Hepatocyte (in vitro differentiated cells): ENCODE measurements at regions not wholly inside any gene's neighbourhood (a gene's known extent, or its start where the extent isn't known, plus 50 kb on each side); places are given as distances from the start of the nearest gene placed in this dataset.

Experiments
- DNase-seq: peaks from one replicate; pipeline ENCODE4 v3.0.0-alpha.2; 2016; ENCODE audit warnings: low spot score
- H2AFZ ChIP-seq: fragments of 200-600 bp; sonication (generic); 2 replicates; pipeline ENCODE4 v1.6.0; 2016; ENCODE audit warnings: antibody characterized with exemption, mild to moderate bottlenecking
- H3K27ac ChIP-seq: fragments of 200-600 bp; sonication (generic); 2 replicates; pipeline ENCODE4 v1.5.1; 2016; ENCODE audit warnings: mild to moderate bottlenecking
- H3K27me3 ChIP-seq: fragments of 200-600 bp; sonication (generic); 2 replicates; pipeline ENCODE4 v1.6.1; 2016
- H3K36me3 ChIP-seq: fragments of 200-600 bp; sonication (generic); replicated peaks from 2 replicates; pipeline ENCODE4 v1.5.1; 2016; ENCODE audit warnings: low read depth; ENCODE audit not compliant: insufficient read depth
- H3K4me1 ChIP-seq: fragments of 200-600 bp; sonication (generic); 2 replicates; pipeline ENCODE4 v1.5.1; 2016; ENCODE audit warnings: mild to moderate bottlenecking, moderate library complexity; ENCODE audit not compliant: insufficient read depth
- H3K4me2 ChIP-seq: fragments of 200-600 bp; sonication (generic); 2 replicates; pipeline ENCODE4 v1.6.0; 2016
- H3K4me3 ChIP-seq: fragments of 200-600 bp; sonication (generic); 2 replicates; pipeline ENCODE4 v1.5.1; 2016; ENCODE audit warnings: mild to moderate bottlenecking
- H3K79me2 ChIP-seq: fragments of 200-600 bp; sonication (generic); 2 replicates; pipeline ENCODE4 v1.6.0; 2017; ENCODE audit warnings: mild to moderate bottlenecking
- H3K9me2 ChIP-seq: fragments of 200-600 bp; sonication (generic); replicated peaks from 2 replicates; pipeline ENCODE4 v1.6.0; 2017; ENCODE audit warnings: mild to moderate bottlenecking; ENCODE audit not compliant: insufficient read depth
- H3K9me3 ChIP-seq: fragments of 200-600 bp; sonication (generic); 2 replicates; pipeline ENCODE4 v1.5.1; 2016; ENCODE audit warnings: low read depth, mild to moderate bottlenecking
- H4K20me1 ChIP-seq: fragments of 200-600 bp; sonication (generic); 2 replicates; pipeline ENCODE4 v1.6.0; 2016; ENCODE audit warnings: mild to moderate bottlenecking; ENCODE audit not compliant: insufficient read depth, poor library complexity, severe bottlenecking
- EZH2 ChIP-seq: fragments of 200-600 bp; sonication (generic); IDR thresholded peaks from 2 replicates; pipeline ENCODE4 v1.6.1; 2016; ENCODE audit warnings: antibody characterized with exemption, mild to moderate bottlenecking, borderline replicate concordance
- EZH2phosphoT487 ChIP-seq: fragments of 200-600 bp; sonication (generic); IDR thresholded peaks from one replicate; pipeline ENCODE4 v1.6.1; 2018; ENCODE audit warnings: antibody characterized with exemption, mild to moderate bottlenecking, low read depth, moderate library complexity; ENCODE audit not compliant: unreplicated experiment, severe bottlenecking
- WGBS: methylation state at CpG from one replicate; pipeline ENCODE4 v1.1.6; 2016; ENCODE audit warnings: low lambda C conversion rate; ENCODE audit errors: missing lambda C conversion rate; 5-methylcytosine and 5-hydroxymethylcytosine counted together
- TF ChIP-seq, protein P1 (sequence below): fragments of 200-600 bp; sonication (generic); IDR thresholded peaks from 2 replicates; pipeline ENCODE4 v1.5.1; 2016; ENCODE audit warnings: antibody characterized with exemption, mild to moderate bottlenecking; ENCODE audit not compliant: poor library complexity

DNA sequence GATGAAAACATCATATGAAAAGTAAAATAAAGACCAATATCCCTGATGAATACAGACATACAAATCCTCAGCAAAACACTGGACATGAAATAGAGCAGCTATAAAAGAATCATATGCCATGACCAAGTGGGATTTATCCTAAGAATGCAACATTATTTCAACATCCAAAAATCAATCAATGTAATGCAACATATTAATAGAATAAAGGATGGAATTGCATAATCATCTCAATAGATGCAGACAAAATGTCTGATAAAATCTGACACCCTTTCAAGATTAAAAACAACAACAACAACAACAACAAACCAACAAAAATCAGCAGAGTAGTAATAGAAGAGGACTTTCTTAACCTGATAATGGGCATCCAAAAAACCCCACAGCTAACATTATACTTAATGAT lies 63.8 kb upstream of the IL1R1 start:
- H3K27ac ChIP-seq: no peak overlapping the region
- no peaks in the 10 kb centered on the region for H4K20me1 ChIP-seq
- TF ChIP-seq, protein P1, sequence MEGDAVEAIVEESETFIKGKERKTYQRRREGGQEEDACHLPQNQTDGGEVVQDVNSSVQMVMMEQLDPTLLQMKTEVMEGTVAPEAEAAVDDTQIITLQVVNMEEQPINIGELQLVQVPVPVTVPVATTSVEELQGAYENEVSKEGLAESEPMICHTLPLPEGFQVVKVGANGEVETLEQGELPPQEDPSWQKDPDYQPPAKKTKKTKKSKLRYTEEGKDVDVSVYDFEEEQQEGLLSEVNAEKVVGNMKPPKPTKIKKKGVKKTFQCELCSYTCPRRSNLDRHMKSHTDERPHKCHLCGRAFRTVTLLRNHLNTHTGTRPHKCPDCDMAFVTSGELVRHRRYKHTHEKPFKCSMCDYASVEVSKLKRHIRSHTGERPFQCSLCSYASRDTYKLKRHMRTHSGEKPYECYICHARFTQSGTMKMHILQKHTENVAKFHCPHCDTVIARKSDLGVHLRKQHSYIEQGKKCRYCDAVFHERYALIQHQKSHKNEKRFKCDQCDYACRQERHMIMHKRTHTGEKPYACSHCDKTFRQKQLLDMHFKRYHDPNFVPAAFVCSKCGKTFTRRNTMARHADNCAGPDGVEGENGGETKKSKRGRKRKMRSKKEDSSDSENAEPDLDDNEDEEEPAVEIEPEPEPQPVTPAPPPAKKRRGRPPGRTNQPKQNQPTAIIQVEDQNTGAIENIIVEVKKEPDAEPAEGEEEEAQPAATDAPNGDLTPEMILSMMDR: no peak
- TF ChIP-seq EZH2phosphoT487: no peak
- TF ChIP-seq EZH2: no peak
- peaks cover 9% of the 10 kb centered on the region for H3K4me1 ChIP-seq
- no peaks in the 10 kb centered on the region for H3K27me3 ChIP-seq
- H3K4me3 ChIP-seq: no peak overlapping the region
- H3K9me3 ChIP-seq: no peaks in the 10 kb centered on the region
- H2AFZ ChIP-seq: no peak overlapping the region
- H3K4me2 ChIP-seq: no peak overlapping the region
- peaks cover 3% of the 10 kb centered on the region for H3K9me2 ChIP-seq
- no peaks in the 10 kb centered on the region for H3K36me3 ChIP-seq
- no peak for DNase-seq
- H3K79me2 ChIP-seq: no peaks in the 10 kb centered on the region

- H3K36me3 ChIP-seq: no peaks in the 10 kb centered on the region
- H3K9me3 ChIP-seq: no peaks in the 10 kb centered on the region
- no peak for DNase-seq
- no peaks in the 10 kb centered on the region for H4K20me1 ChIP-seq
- peaks cover 9% of the 10 kb centered on the region for H3K4me1 ChIP-seq
- H3K4me3 ChIP-seq: no peak overlapping the region
- no peak overlapping the region for H3K27ac ChIP-seq
- WGBS: 94% methylated on average over 6 of the region's 6 CpGs
- no peaks in the 10 kb centered on the region for H3K79me2 ChIP-seq
- H3K4me2 ChIP-seq: no peak overlapping the region
- H3K9me2 ChIP-seq: peaks cover 3% of the 10 kb centered on the region
- TF ChIP-seq, protein P1: no peak
- TF ChIP-seq EZH2phosphoT487: no peak
- TF ChIP-seq EZH2: no peak
- H3K27me3 ChIP-seq: no peaks in the 10 kb centered on the region
- no peak overlapping the region for H2AFZ ChIP-seq
Observed at GRCh38 chr2:102080451-102081242, 61.9 kb upstream of the IL1R1 start.

- Histone ChIP-seq H3K27ac (no peak overlapping the region), H3K4me2 (no peak overlapping the region), H3K79me2 (no peaks in the 10 kb centered on the region), H3K9me2 (peaks cover 3% of the 10 kb centered on the region), H4K20me1 (no peaks in the 10 kb centered on the region), H3K4me1 (peaks cover 9% of the 10 kb centered on the region), H3K36me3 (no peaks in the 10 kb centered on the region), H3K27me3 (no peaks in the 10 kb centered on the region), H2AFZ (no peak overlapping the region), H3K9me3 (no peaks in the 10 kb centered on the region), H3K4me3 (no peak overlapping the region)
- DNase-seq: no peak
- 85% methylated on average over 2 of the region's 2 CpGs for WGBS
- TF ChIP-seq, protein P1: no peak
- TF ChIP-seq EZH2 (no peak), EZH2phosphoT487 (no peak)
Observed at GRCh38 chr2:102081243-102081522, 61.4 kb upstream of the IL1R1 start.
